GM23248 (cell line): ENCODE measurements at regions not wholly inside any gene's neighbourhood (a gene's known extent, or its start where the extent isn't known, plus 50 kb on each side); places are given as distances from the start of the nearest gene placed in this dataset.

Source experiments
- DNase-seq: peaks from one replicate; pipeline ENCODE4 v3.0.0-alpha.2; 2015
- H2AFZ ChIP-seq: fragments of 200-600 bp; sonication (generic); 2 replicates; pipeline ENCODE4 v1.6.1; 2016; ENCODE audit warnings: antibody characterized with exemption
- H3F3A ChIP-seq: fragments of 200-600 bp; sonication (generic); 2 replicates; pipeline ENCODE4 v1.6.1; 2016; ENCODE audit warnings: mild to moderate bottlenecking, antibody characterized with exemption, mixed run types; ENCODE audit not compliant: insufficient read depth
- H3K27ac ChIP-seq: fragments of 200-600 bp; sonication (generic); 2 replicates; pipeline ENCODE4 v1.5.1; 2016; ENCODE audit warnings: mild to moderate bottlenecking
- H3K27me3 ChIP-seq: fragments of 200-600 bp; sonication (generic); replicated peaks from 2 replicates; pipeline ENCODE4 v1.6.1; 2016; ENCODE audit warnings: mild to moderate bottlenecking; ENCODE audit not compliant: insufficient read depth
- H3K36me3 ChIP-seq: fragments of 200-600 bp; sonication (generic); 2 replicates; pipeline ENCODE4 v1.6.1; 2016; ENCODE audit warnings: low read depth, mild to moderate bottlenecking
- H3K4me1 ChIP-seq: fragments of 200-600 bp; sonication (generic); 2 replicates; pipeline ENCODE4 v1.6.1; 2016; ENCODE audit warnings: mild to moderate bottlenecking; ENCODE audit not compliant: insufficient read depth
- H3K4me2 ChIP-seq: fragments of 200-600 bp; sonication (generic); one replicate; pipeline ENCODE4 v1.6.1; 2016; ENCODE audit warnings: mild to moderate bottlenecking; ENCODE audit not compliant: unreplicated experiment
- H3K4me3 ChIP-seq: fragments of 200-600 bp; sonication (generic); 2 replicates; pipeline ENCODE4 v1.5.1; 2016; ENCODE audit warnings: mild to moderate bottlenecking
- H3K79me2 ChIP-seq: fragments of 200-600 bp; sonication (generic); 2 replicates; pipeline ENCODE4 v1.6.1; 2016; ENCODE audit warnings: mild to moderate bottlenecking; ENCODE audit not compliant: insufficient read depth
- H3K9ac ChIP-seq: fragments of 200-600 bp; sonication (generic); 2 replicates; pipeline ENCODE4 v1.6.1; 2016; ENCODE audit warnings: mild to moderate bottlenecking
- H3K9me2 ChIP-seq: fragments of 200-600 bp; sonication (generic); 2 replicates; pipeline ENCODE4 v1.6.1; 2016; ENCODE audit warnings: mixed run types, mild to moderate bottlenecking, moderate library complexity; ENCODE audit not compliant: insufficient read depth
- H3K9me3 ChIP-seq: fragments of 200-600 bp; sonication (generic); one replicate; pipeline ENCODE4 v1.6.1; 2017; ENCODE audit warnings: low read depth
- H4K20me1 ChIP-seq: fragments of 200-600 bp; sonication (generic); 2 replicates; pipeline ENCODE4 v1.6.0; 2016; ENCODE audit not compliant: insufficient read depth
- EZH2 ChIP-seq: fragments of 200-600 bp; sonication (generic); IDR thresholded peaks from 2 replicates; pipeline ENCODE4 v1.6.1; 2018; ENCODE audit warnings: antibody characterized with exemption, mild to moderate bottlenecking; ENCODE audit not compliant: insufficient read depth, poor library complexity, severe bottlenecking
- EZH2phosphoT487 ChIP-seq: fragments of 200-600 bp; sonication (generic); IDR thresholded peaks from 2 replicates; pipeline ENCODE4 v1.6.1; 2018; ENCODE audit warnings: antibody characterized with exemption, moderate library complexity, mild to moderate bottlenecking, low read depth; ENCODE audit not compliant: insufficient read depth
- WGBS, 2 experiments: methylation state at CpG; one replicate each; pipeline ENCODE4 v1.1.6; 2015 to 2017; ENCODE audit warnings: low lambda C conversion rate in 2 of 2, low coverage in 1 of 2; ENCODE audit errors: missing lambda C conversion rate in 2 of 2; 5-methylcytosine and 5-hydroxymethylcytosine counted together
- in situ Hi-C: fragments of 300-500 bp; cut with MboI; formaldehyde crosslinking; loops from 2 replicates; pipeline ENCODE4 v1.15.0; 2020

DNA sequence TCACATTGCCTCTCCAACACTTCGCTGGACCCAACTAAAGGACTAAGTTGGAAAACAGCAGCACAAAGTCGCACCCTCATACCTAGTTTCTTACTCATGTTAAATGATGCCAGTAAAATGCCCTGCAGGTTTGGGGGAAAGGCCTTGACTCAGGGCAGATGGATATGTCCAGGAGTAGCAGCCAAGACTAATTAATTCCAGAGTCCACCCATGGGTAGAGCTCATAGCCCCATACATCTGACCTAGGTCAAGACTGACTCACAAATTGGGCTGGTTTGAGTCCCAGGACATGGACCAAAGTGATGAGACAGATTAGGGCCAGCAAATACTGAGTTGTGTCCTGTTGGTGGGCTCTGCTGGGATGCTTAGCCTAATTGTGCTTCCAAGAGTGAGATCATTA is 224.0 kb upstream of the BTG1 start:
- no peaks in the 10 kb centered on the region for H3K79me2 ChIP-seq
- no peak overlapping the region for H2AFZ ChIP-seq
- peaks cover 11% of the 10 kb centered on the region; the same call in 1 of the 2 replicates for H3F3A ChIP-seq
- in situ Hi-C loops: no loop called here
- 5 to 10% methylated on average over 2 of the region's 2 CpGs for WGBS, 2 experiments
- TF ChIP-seq EZH2phosphoT487 (no peak), EZH2 (no peak)
- H3K9ac ChIP-seq: no peak overlapping the region
- H3K36me3 ChIP-seq: no peaks in the 10 kb centered on the region
- no peaks in the 10 kb centered on the region for H4K20me1 ChIP-seq
- peak overlapping the region; percentile 1; the same call in 1 of the 2 replicates for H3K4me3 ChIP-seq
- no peaks in the 10 kb centered on the region for H3K27me3 ChIP-seq
- no peaks in the 10 kb centered on the region for H3K9me2 ChIP-seq
- H3K4me1 ChIP-seq: peaks cover 23% of the 10 kb centered on the region
- DNase-seq: peak; percentile 89
- H3K4me2 ChIP-seq: peak overlapping the region; percentile 19
- no peaks in the 10 kb centered on the region for H3K9me3 ChIP-seq
- H3K27ac ChIP-seq: no peak overlapping the region

DNA sequence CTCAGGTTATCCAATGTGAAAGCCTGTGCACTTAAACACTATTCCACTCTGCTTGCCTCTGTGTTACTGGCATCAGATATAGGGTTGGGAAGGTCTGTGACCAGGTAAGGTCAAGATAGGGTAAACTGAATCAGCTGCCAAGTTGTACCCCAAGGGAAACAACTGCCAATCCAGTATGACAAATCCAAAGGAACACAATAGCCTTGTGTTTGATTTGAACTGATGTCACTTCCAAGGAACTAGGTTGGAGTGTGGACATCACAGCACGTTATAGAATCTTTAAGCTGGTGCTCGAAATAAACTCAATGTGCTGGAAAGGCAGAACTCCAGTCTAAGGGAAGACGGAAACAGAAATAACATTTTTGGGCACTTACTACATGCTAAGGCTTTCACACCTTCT is 223.4 kb upstream of the BTG1 start:
- TF ChIP-seq EZH2phosphoT487 (no peak), EZH2 (no peak)
- no peak for DNase-seq
- Histone ChIP-seq H3K4me2 (peak overlapping the region; percentile 19), H3K36me3 (no peaks in the 10 kb centered on the region), H3K27ac (no peak overlapping the region), H3K27me3 (no peaks in the 10 kb centered on the region), H4K20me1 (no peaks in the 10 kb centered on the region), H3F3A (peaks cover 11% of the 10 kb centered on the region; the same call in 1 of the 2 replicates), H3K4me3 (peak overlapping the region; percentile 1; the same call in 1 of the 2 replicates), H3K9ac (no peak overlapping the region), H3K9me3 (no peaks in the 10 kb centered on the region), H3K9me2 (no peaks in the 10 kb centered on the region), H2AFZ (no peak overlapping the region), H3K79me2 (no peaks in the 10 kb centered on the region), H3K4me1 (peaks cover 24% of the 10 kb centered on the region)
- in situ Hi-C loops: no loop called here
- 93 to 96% methylated on average over 3 of the region's 3 CpGs for WGBS, 2 experiments

DNA sequence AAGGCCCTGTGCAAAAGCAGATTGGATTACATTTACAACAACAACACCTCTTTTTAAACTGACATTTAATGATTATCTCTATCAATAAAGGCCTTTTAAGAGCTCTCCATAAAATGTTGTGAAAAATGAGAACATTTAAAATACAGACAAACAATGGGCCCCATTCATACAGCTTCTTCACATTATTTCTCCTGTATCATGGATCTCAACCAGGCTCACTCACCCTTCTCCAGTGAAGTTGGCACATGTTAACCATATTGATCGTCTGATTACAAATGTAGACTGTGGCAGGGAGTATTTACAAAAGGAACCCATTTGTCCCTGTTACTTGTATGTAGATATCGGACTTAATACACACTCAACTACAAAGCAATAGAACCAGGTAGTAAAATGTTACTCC is 220.2 kb upstream of the BTG1 start:
- H2AFZ ChIP-seq: no peak overlapping the region
- H3K36me3 ChIP-seq: no peaks in the 10 kb centered on the region
- no peak overlapping the region for H3K4me3 ChIP-seq
- H4K20me1 ChIP-seq: no peaks in the 10 kb centered on the region
- WGBS, 2 experiments: 97 to 98% methylated on average over 2 of the region's 2 CpGs
- peaks cover 11% of the 10 kb centered on the region; the same call in 1 of the 2 replicates for H3F3A ChIP-seq
- TF ChIP-seq EZH2: no peak
- no peaks in the 10 kb centered on the region for H3K9me2 ChIP-seq
- H3K4me2 ChIP-seq: no peak overlapping the region
- no peaks in the 10 kb centered on the region for H3K27me3 ChIP-seq
- H3K9me3 ChIP-seq: no peaks in the 10 kb centered on the region
- peaks cover 30% of the 10 kb centered on the region for H3K4me1 ChIP-seq
- H3K27ac ChIP-seq: no peak overlapping the region
- no peaks in the 10 kb centered on the region for H3K79me2 ChIP-seq
- in situ Hi-C loops: no loop called here
- no peak for DNase-seq
- no peak overlapping the region for H3K9ac ChIP-seq

DNA sequence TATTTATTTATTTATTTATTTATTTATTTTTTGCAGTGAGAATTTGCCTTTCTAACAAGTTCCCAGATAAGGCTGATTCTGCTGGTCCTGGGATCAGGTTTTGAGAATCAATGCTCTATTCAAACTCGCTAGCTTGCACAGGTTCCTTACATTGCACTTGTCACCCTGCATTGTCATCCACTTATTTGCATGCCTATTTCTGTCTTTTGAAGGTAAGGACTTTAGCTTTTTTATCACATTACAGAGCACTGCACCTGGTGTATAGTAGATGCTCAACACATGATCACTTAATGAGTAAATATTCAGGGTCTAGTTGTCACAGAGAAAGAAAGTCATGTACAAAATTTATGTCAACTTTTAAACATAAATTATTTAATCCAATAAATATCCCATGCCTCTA is 219.7 kb upstream of the BTG1 start:
- H3K79me2 ChIP-seq: no peaks in the 10 kb centered on the region
- no peak overlapping the region for H2AFZ ChIP-seq
- H3K9me3 ChIP-seq: no peaks in the 10 kb centered on the region
- 100% methylated on average over 1 of the region's 1 CpG for WGBS, 2 experiments
- peaks cover 6% of the 10 kb centered on the region; the same call in 1 of the 2 replicates for H3F3A ChIP-seq
- no peak overlapping the region for H3K9ac ChIP-seq
- no peak for DNase-seq
- no peaks in the 10 kb centered on the region for H3K27me3 ChIP-seq
- no peaks in the 10 kb centered on the region for H3K9me2 ChIP-seq
- no peak overlapping the region for H3K4me2 ChIP-seq
- in situ Hi-C loops: no loop called here
- no peaks in the 10 kb centered on the region for H3K36me3 ChIP-seq
- TF ChIP-seq EZH2 (no peak), EZH2phosphoT487 (no peak)
- no peak overlapping the region for H3K4me3 ChIP-seq
- H4K20me1 ChIP-seq: no peaks in the 10 kb centered on the region
- H3K27ac ChIP-seq: no peak overlapping the region
- H3K4me1 ChIP-seq: peaks cover 25% of the 10 kb centered on the region
